Mesendoderm (in vitro differentiated cells): ENCODE measurements at regions not wholly inside any gene's neighbourhood (a gene's known extent, or its start where the extent isn't known, plus 50 kb on each side); places are given as distances from the start of the nearest gene placed in this dataset.
"Not testable (repeated sequence)": the region's sequence is repeated elsewhere in the genome, so short reads cannot be mapped to it uniquely, and the experiment has no call there.

Source experiments
- DNase-seq: peaks from one replicate; pipeline ENCODE4 v3.0.0; 2013
- H2AK5ac ChIP-seq: 2 replicates; pipeline ENCODE4 v1.6.1; 2013; ENCODE audit warnings: low read length, inconsistent platforms
- H2BK120ac ChIP-seq: 2 replicates; pipeline ENCODE4 v1.6.1; 2013; ENCODE audit warnings: low read depth, mild to moderate bottlenecking, low read length, moderate library complexity, mixed read lengths
- H2BK15ac ChIP-seq: replicated peaks from 2 replicates; pipeline ENCODE4 v1.6.1; 2013; ENCODE audit warnings: low read depth, mild to moderate bottlenecking, moderate library complexity
- H2BK5ac ChIP-seq: 2 replicates; pipeline ENCODE4 v1.6.1; 2013; ENCODE audit warnings: low read length, inconsistent platforms
- H3K18ac ChIP-seq: 2 replicates; pipeline ENCODE4 v1.6.1; 2013; ENCODE audit warnings: mild to moderate bottlenecking, low read length, mixed read lengths
- H3K23ac ChIP-seq: one replicate; pipeline ENCODE4 v1.6.1; 2013; ENCODE audit warnings: low read length
- H3K27ac ChIP-seq: 2 replicates; pipeline ENCODE4 v1.5.1; 2013; ENCODE audit warnings: low read depth, mild to moderate bottlenecking, inconsistent platforms, low read length, moderate library complexity
- H3K27me3 ChIP-seq: 2 replicates; pipeline ENCODE4 v1.6.1; 2013; ENCODE audit warnings: low read length, control low read depth, mild to moderate bottlenecking, inconsistent platforms; ENCODE audit not compliant: insufficient read depth, poor library complexity
- H3K36me3 ChIP-seq: 2 replicates; pipeline ENCODE4 v1.6.1; 2013; ENCODE audit warnings: low read length, inconsistent platforms; ENCODE audit not compliant: control insufficient read depth, insufficient read depth
- H3K4ac ChIP-seq: one replicate; pipeline ENCODE4 v1.6.1; 2013; ENCODE audit warnings: low read depth, mild to moderate bottlenecking, low read length, moderate library complexity
- H3K4me1 ChIP-seq: 2 replicates; pipeline ENCODE4 v1.6.1; 2013; ENCODE audit warnings: low read depth, low read length, inconsistent platforms; ENCODE audit not compliant: control insufficient read depth
- H3K4me2 ChIP-seq: 2 replicates; pipeline ENCODE4 v1.6.1; 2013; ENCODE audit warnings: low read length
- H3K4me3 ChIP-seq: 2 replicates; pipeline ENCODE4 v1.5.1; 2013; ENCODE audit warnings: mild to moderate bottlenecking, low read length
- H3K56ac ChIP-seq: one replicate; pipeline ENCODE4 v1.6.1; 2013; ENCODE audit warnings: low read length
- H3K79me1 ChIP-seq: 2 replicates; pipeline ENCODE4 v1.6.1; 2013; ENCODE audit warnings: low read length, inconsistent platforms
- H3K79me2 ChIP-seq: 2 replicates; pipeline ENCODE4 v1.6.1; 2013; ENCODE audit warnings: mild to moderate bottlenecking, low read length; ENCODE audit not compliant: control insufficient read depth, insufficient read depth
- H3K9ac ChIP-seq: 2 replicates; pipeline ENCODE4 v1.6.1; 2013; ENCODE audit warnings: low read length, inconsistent platforms
- H4K5ac ChIP-seq: one replicate; pipeline ENCODE4 v1.6.1; 2013; ENCODE audit warnings: low read length
- H4K8ac ChIP-seq: one replicate; pipeline ENCODE4 v1.6.1; 2013; ENCODE audit warnings: low read depth, mild to moderate bottlenecking, control low read depth, low read length, moderate library complexity
- WGBS: extraction: QIAGEN DNeasy Blood & Tissue Kit; methylation state at CpG from one replicate; pipeline ENCODE4 v1.1.7; 2013; ENCODE audit warnings: low lambda C conversion rate, missing lambda C conversion rate; ENCODE audit not compliant: insufficient coverage; ENCODE audit errors: extremely low coverage; 5-methylcytosine and 5-hydroxymethylcytosine counted together

DNA sequence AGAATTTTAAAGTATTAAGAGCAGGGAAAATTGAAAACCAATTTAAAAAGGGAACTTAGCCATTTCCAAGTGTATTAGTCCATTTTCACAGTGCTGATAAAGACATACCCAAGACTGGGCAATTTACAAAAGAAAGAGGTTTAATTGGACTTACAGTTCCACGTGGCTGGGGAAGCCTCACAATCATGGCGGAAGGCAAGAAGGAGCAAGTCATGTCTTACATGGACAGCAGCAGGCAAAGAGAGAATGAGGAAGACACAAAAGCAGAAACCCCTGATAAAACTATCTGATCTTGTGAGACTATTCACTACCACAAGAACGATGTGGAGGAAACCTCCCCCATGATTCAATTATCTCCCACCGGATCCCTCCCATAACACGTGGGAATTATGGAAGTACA lies 178.8 kb downstream of the ERCC6L2 start:
- not testable (repeated sequence) for H3K4me2 ChIP-seq, H3K27ac ChIP-seq, H3K79me2 ChIP-seq, H2BK15ac ChIP-seq, H3K27me3 ChIP-seq, H2BK5ac ChIP-seq, H3K18ac ChIP-seq, H4K8ac ChIP-seq, H3K56ac ChIP-seq, H3K23ac ChIP-seq, H3K79me1 ChIP-seq, H3K36me3 ChIP-seq, H4K5ac ChIP-seq, H3K9ac ChIP-seq, H2BK120ac ChIP-seq, H2AK5ac ChIP-seq, DNase-seq, H3K4ac ChIP-seq, H3K4me3 ChIP-seq, H3K4me1 ChIP-seq
- WGBS = no CpG with 5 or more reads among the region's 5 CpGs

DNA sequence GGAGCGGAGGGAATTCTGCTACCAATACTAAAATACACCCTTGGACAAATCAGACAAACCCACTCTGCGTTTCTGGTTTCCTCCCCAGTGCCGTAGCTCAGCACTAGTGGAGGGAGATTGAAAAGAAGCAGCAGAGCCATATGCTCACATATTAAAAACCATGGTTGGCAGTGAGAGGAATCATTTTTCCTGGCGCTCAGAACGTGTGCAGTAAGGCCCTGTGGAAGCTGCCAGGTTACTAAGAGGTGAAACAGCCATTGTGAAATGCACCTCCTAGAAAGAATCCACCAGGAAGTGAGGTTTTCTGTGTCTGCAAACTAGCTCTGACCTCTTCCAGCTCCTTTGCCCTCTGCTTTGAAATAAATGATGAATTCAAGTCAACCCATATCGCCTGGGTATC lies 177.2 kb downstream of the ERCC6L2 start:
- H2BK5ac ChIP-seq = no peak overlapping the region
- H3K23ac ChIP-seq = no peak overlapping the region
- no peak overlapping the region for H4K5ac ChIP-seq
- no peak overlapping the region for H3K56ac ChIP-seq
- H4K8ac ChIP-seq = no peak overlapping the region
- no peak overlapping the region for H2BK120ac ChIP-seq
- WGBS = no CpG with 5 or more reads among the region's 6 CpGs
- no peak overlapping the region for H3K27ac ChIP-seq
- H3K4me2 ChIP-seq = no peak overlapping the region
- no peak overlapping the region for H3K4me3 ChIP-seq
- H3K4ac ChIP-seq = no peak overlapping the region
- H3K4me1 ChIP-seq = no peaks in the 10 kb centered on the region
- H2BK15ac ChIP-seq = no peak overlapping the region
- H2AK5ac ChIP-seq = no peak overlapping the region
- no peak for DNase-seq
- no peaks in the 10 kb centered on the region for H3K79me1 ChIP-seq
- no peak overlapping the region for H3K18ac ChIP-seq
- H3K79me2 ChIP-seq = no peaks in the 10 kb centered on the region
- no peak overlapping the region for H3K9ac ChIP-seq
- no peaks in the 10 kb centered on the region for H3K36me3 ChIP-seq
- H3K27me3 ChIP-seq = no peaks in the 10 kb centered on the region

GRCh38 chr9:96051423-96051822 lies 175.9 kb downstream of the ERCC6L2 start:
- Histone ChIP-seq H3K36me3 (no peaks in the 10 kb centered on the region), H3K4me3 (no peak overlapping the region), H3K4me2 (no peak overlapping the region), H3K4ac (no peak overlapping the region), H3K4me1 (no peaks in the 10 kb centered on the region), H2BK5ac (no peak overlapping the region), H3K79me2 (no peaks in the 10 kb centered on the region), H3K79me1 (no peaks in the 10 kb centered on the region), H3K9ac (no peak overlapping the region), H3K56ac (no peak overlapping the region), H2BK120ac (no peak overlapping the region), H3K27ac (no peak overlapping the region), H2BK15ac (no peak overlapping the region), H4K8ac (no peak overlapping the region), H3K27me3 (no peaks in the 10 kb centered on the region), H4K5ac (no peak overlapping the region), H3K18ac (no peak overlapping the region), H2AK5ac (no peak overlapping the region), H3K23ac (no peak overlapping the region)
- DNase-seq = no peak
- no CpG with 5 or more reads among the region's 7 CpGs for WGBS

DNA sequence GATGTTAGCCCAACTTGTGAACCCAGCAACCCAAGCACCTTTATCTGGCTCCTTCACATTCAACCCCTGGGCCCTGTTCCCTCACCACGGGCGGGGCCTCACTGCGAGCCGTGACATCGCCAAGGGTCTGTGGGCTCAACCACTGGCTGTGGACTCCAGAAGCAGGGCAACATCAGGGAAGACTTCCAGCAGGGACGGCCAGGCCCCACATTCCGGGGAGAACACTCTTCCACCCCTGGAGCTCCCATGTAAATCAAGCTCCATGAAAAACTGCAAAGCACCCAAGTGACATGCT lies 175.3 kb downstream of the ERCC6L2 start:
- no peak overlapping the region for H3K4ac ChIP-seq
- no peaks in the 10 kb centered on the region for H3K36me3 ChIP-seq
- WGBS = no CpG with 5 or more reads among the region's 7 CpGs
- no peaks in the 10 kb centered on the region for H3K79me2 ChIP-seq
- H3K4me3 ChIP-seq = no peak overlapping the region
- H3K18ac ChIP-seq = no peak overlapping the region
- no peak overlapping the region for H3K23ac ChIP-seq
- no peaks in the 10 kb centered on the region for H3K27me3 ChIP-seq
- no peak overlapping the region for H4K8ac ChIP-seq
- H3K56ac ChIP-seq = no peak overlapping the region
- no peak overlapping the region for H3K27ac ChIP-seq
- H2BK5ac ChIP-seq = no peak overlapping the region
- H4K5ac ChIP-seq = no peak overlapping the region
- no peaks in the 10 kb centered on the region for H3K4me1 ChIP-seq
- H2AK5ac ChIP-seq = no peak overlapping the region
- no peak overlapping the region for H3K4me2 ChIP-seq
- H3K79me1 ChIP-seq = no peaks in the 10 kb centered on the region
- no peak overlapping the region for H3K9ac ChIP-seq
- no peak overlapping the region for H2BK120ac ChIP-seq
- no peak for DNase-seq
- no peak overlapping the region for H2BK15ac ChIP-seq

DNA sequence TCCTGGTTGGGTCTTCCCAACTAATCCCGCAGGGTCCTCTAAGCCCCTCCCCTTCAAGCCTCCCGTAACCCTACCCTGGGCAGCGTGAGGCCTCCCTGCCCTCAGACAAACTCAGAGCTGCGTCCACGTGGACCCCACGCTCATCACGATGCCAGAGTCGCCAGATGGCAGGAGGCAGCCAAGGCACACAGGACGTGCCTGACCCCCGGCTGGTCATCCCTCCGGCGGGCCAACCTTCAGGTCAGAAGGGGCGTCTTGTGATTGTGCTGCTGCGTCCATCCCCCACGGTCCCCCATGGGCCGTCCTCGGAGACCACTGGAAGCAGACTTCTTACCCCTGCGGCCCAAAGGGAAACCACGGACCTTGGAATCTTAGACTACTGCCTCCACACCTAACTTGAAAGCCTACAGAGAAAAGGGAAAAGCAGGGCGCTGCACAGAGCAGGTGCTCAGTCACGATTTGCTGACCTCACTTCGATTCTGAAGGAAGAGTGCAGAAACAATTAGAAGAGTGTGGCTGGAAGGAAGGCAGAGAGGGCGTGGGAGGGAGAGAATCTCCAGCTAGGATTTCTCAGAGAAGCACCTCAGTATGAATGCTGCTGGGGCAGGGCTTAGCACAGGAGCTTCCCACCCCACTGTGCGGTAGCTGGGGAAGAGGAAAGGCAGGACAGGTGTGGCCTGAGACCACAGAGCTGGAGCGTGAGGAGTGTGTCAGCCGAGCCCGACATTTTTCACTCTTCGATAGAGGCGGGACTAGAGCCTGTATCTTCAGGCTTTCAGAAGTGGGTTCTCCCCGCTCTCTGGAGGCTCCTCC lies 174.8 kb downstream of the ERCC6L2 start:
- no peaks in the 10 kb centered on the region for H3K4me1 ChIP-seq

More for the DNA sequence above, 174.8 kb downstream of the ERCC6L2 start:
- peak overlapping the region; percentile 51 for H3K23ac ChIP-seq
- no peak overlapping the region for H4K5ac ChIP-seq
- H3K4ac ChIP-seq = no peak overlapping the region
- H3K27ac ChIP-seq = no peak overlapping the region
- H2AK5ac ChIP-seq = no peak overlapping the region
- no peak overlapping the region for H3K56ac ChIP-seq
- no peaks in the 10 kb centered on the region for H3K36me3 ChIP-seq
- H3K79me2 ChIP-seq = no peaks in the 10 kb centered on the region
- no peak overlapping the region for H2BK120ac ChIP-seq
- H3K79me1 ChIP-seq = no peaks in the 10 kb centered on the region
- no peak overlapping the region for H2BK15ac ChIP-seq
- H3K27me3 ChIP-seq = no peaks in the 10 kb centered on the region
- no peak overlapping the region for H3K18ac ChIP-seq
- no CpG with 5 or more reads among the region's 30 CpGs for WGBS
- H3K9ac ChIP-seq = no peak overlapping the region
- no peak overlapping the region for H3K4me3 ChIP-seq
- no peak for DNase-seq
- no peak overlapping the region for H3K4me2 ChIP-seq
- H2BK5ac ChIP-seq = no peak overlapping the region
- no peak overlapping the region for H4K8ac ChIP-seq
